ENCODE measurements at regions not wholly inside any gene's neighbourhood (a gene's known extent, or its start where the extent isn't known, plus 50 kb on each side); places are given as distances from the start of the nearest gene placed in this dataset.

DNA sequence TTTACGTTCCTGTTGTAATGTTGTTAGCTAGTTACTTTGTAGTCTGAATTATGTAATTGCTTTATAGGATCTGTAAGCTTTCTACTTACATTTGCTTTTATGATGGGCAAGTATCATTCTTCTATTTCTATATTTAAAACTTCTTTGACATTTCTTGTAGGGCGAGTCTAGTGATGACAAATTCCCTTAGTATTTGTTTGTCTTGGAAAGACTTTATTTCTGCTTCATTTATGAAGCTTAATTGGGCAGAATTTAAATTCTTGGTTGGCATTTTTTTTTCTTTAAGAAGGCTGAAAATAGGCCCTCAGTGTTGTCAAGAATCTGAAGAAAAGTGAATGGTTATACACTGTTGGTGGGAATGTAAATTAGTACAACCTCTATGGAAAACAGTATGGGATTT, 506.3 kb downstream of the TENT5A start:
- 76 to 86% (median 82%) methylated on average over 2 of the region's 2 CpGs for whole genome bisulfite sequencing, 5 donors
- Histone ChIP-seq H3K9me3 (peaks cover 0 to 12% (median 4%) of the 10 kb centered on the region in 4 donors), H3K4me3 (no peak overlapping the region), H3K4me1 (no peaks in the 10 kb centered on the region), H3K36me3 (no peaks in the 10 kb centered on the region), H3K27ac (no peak overlapping the region), H3K27me3 (no peaks in the 10 kb centered on the region)
- DNase-seq = no peak
- TF ChIP-seq POLR2A (IDR thresholded peaks at IDR 0.05) (no peak), POLR2AphosphoS5 (IDR thresholded peaks at IDR 0.05) (no peak), EP300 (IDR thresholded peaks at IDR 0.05) (no peak)
- TF ChIP-seq, protein P1, sequence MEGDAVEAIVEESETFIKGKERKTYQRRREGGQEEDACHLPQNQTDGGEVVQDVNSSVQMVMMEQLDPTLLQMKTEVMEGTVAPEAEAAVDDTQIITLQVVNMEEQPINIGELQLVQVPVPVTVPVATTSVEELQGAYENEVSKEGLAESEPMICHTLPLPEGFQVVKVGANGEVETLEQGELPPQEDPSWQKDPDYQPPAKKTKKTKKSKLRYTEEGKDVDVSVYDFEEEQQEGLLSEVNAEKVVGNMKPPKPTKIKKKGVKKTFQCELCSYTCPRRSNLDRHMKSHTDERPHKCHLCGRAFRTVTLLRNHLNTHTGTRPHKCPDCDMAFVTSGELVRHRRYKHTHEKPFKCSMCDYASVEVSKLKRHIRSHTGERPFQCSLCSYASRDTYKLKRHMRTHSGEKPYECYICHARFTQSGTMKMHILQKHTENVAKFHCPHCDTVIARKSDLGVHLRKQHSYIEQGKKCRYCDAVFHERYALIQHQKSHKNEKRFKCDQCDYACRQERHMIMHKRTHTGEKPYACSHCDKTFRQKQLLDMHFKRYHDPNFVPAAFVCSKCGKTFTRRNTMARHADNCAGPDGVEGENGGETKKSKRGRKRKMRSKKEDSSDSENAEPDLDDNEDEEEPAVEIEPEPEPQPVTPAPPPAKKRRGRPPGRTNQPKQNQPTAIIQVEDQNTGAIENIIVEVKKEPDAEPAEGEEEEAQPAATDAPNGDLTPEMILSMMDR (IDR thresholded peaks at IDR 0.05) = no peak
- intact Hi-C loops (cut with DNase I; ENCODE audit: low total_unique reads) = no loop called here

DNA sequence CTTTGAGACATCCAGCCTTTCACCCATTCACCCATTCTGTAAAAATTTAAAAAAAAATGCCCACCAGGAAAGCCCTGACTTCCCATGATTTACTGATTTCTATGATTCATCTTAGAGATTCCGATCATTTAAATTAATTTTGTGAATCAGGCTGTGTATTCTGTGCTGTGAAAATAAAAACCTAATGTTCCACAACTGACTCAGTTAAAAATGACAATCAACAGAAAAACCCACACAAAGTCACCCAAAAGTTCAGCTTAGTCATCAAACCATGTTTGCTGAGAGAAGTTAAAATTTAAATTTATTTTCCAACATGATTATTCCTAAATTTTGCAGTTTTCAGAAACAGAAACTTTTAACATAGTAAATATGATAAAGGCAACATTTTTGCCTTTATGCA, 509.9 kb downstream of the TENT5A start:
- no peak for DNase-seq
- WGBS, 5 donors = 85 to 92% (median 90%) methylated on average over 1 of the region's 1 CpG
- H3K36me3 ChIP-seq = no peaks in the 10 kb centered on the region
- intact Hi-C loops (cut with DNase I; ENCODE audit: low total_unique reads) = no loop called here
- peaks cover 0 to 12% (median 4%) of the 10 kb centered on the region in 4 donors for H3K9me3 ChIP-seq
- no peaks in the 10 kb centered on the region for H3K4me1 ChIP-seq
- no peak overlapping the region for H3K4me3 ChIP-seq
- TF ChIP-seq, protein P1 (IDR thresholded peaks at IDR 0.05) = no peak
- TF ChIP-seq POLR2A (IDR thresholded peaks at IDR 0.05) (no peak), EP300 (IDR thresholded peaks at IDR 0.05) (no peak), POLR2AphosphoS5 (IDR thresholded peaks at IDR 0.05) (no peak)
- H3K27ac ChIP-seq = no peak overlapping the region
- H3K27me3 ChIP-seq = no peaks in the 10 kb centered on the region

DNA sequence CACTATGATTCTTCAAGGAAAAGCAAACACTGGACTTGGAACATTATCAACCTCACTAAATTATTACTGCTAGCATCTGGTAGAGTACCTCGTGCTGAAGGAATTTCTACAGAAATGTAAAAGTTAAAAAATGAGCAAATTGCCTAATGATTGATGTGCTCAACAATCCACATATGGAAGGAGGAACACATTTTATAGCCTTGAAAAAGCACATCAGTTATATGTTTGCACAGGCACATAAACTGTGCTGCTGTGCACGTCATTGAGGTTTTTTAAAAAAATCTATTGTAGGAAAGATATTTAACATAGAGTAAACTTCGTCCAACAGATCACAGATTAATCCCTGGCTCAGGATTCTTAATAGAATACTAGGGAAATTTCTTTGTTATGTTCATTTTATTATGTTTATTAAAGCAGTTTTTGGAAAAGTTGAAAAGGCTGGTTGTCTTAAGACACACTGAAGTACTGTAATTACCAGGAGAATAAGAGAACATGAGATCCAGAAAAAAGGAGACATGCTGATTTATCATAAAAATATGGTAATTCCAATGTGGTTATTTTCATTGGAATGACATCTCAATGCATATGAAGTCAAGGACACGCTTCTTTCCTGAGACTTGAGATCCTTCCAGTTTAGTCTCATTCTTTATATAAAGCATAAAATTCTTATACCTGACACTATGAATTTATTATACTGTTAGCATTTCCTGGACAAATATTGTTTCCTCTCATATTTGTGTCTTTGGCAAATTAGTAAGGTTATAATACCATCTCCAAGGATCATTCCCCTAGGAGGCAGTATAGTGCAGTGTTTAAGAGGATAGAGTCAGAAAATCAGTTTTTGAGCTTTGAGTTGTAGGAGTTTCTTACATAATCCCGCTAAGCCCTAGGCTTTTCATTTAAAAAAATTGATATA, 511.1 kb downstream of the TENT5A start:
- Histone ChIP-seq H3K27me3 (no peaks in the 10 kb centered on the region), H3K4me1 (no peaks in the 10 kb centered on the region), H3K9me3 (peaks cover 0 to 7% (median under 1%) of the 10 kb centered on the region in 4 donors), H3K4me3 (no peak overlapping the region), H3K27ac (no peak overlapping the region), H3K36me3 (no peaks in the 10 kb centered on the region)
- TF ChIP-seq POLR2A (IDR thresholded peaks at IDR 0.05) = no peak
- TF ChIP-seq EP300 (IDR thresholded peaks at IDR 0.05) = no peak
- TF ChIP-seq, protein P1 (IDR thresholded peaks at IDR 0.05) = peak in 1 of 7 experiments; percentile 10
- DNase-seq = peak in 1 of 2 donors; percentile 50
- intact Hi-C loops (cut with DNase I; ENCODE audit: low total_unique reads) = no loop called here
- WGBS, 5 donors = 29 to 39% (median 32%) methylated on average over 5 of the region's 5 CpGs

DNA sequence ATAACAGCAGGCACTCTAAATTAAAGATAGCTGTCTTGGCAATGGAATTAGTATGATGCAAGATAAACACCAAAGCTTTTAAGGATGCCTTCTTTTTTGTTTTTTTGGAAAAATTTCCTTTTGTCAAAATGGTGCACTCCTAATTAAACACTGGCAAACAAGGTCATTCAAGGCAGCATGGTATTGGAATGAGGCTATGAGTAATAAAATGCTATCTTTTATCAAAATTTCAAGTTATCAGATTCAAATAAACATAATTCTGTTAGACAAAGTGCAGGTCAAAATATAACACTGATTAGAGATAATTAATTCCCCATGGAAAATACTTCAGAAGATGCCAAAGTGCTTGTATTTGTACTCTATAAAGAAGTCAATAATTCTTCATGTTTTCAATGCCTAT, 514.1 kb downstream of the TENT5A start:
- Histone ChIP-seq H3K4me1 (no peaks in the 10 kb centered on the region), H3K36me3 (no peaks in the 10 kb centered on the region), H3K9me3 (no peaks in the 10 kb centered on the region), H3K4me3 (no peak overlapping the region), H3K27ac (no peak overlapping the region), H3K27me3 (no peaks in the 10 kb centered on the region)
- no peak for DNase-seq
- TF ChIP-seq POLR2A (IDR thresholded peaks at IDR 0.05) (no peak), POLR2AphosphoS5 (IDR thresholded peaks at IDR 0.05) (no peak), EP300 (IDR thresholded peaks at IDR 0.05) (no peak)
- TF ChIP-seq, protein P1 (IDR thresholded peaks at IDR 0.05) = no peak
- intact Hi-C loops (cut with DNase I; ENCODE audit: low total_unique reads) = no loop called here

Measured in stomach (tissue), 8 donors.